ENCODE measurements at regions not wholly inside any gene's neighbourhood (a gene's known extent, or its start where the extent isn't known, plus 50 kb on each side); places are given as distances from the start of the nearest gene placed in this dataset.

- TF ChIP-seq FOXP2 (optimal IDR thresholded peaks at IDR 0.05; ENCODE audit: borderline replicate concordance, extremely low read depth, extremely low read length, insufficient read depth) (no peak), SIN3A (IDR thresholded peaks at IDR 0.05; ENCODE audit: borderline replicate concordance, insufficient read depth, low read length) (no peak), REST (IDR thresholded peaks at IDR 0.05; ENCODE audit: insufficient read depth in 1 of 2, low read depth in 2 of 2, low read length in 2 of 2) (no peak), POLR2AphosphoS5 (IDR thresholded peaks at IDR 0.05; ENCODE audit: low read depth, low read length) (no peak), TAF1 (IDR thresholded peaks at IDR 0.05; ENCODE audit: borderline replicate concordance, insufficient read depth, low read length) (no peak)
Observed at GRCh38 chr16:80909720-80910119, 97.0 kb downstream of the CMC2 start.

- TF ChIP-seq TAF1 (IDR thresholded peaks at IDR 0.05; ENCODE audit: borderline replicate concordance, insufficient read depth, low read length) (no peak), POLR2AphosphoS5 (IDR thresholded peaks at IDR 0.05; ENCODE audit: low read depth, low read length) (no peak), FOXP2 (optimal IDR thresholded peaks at IDR 0.05; ENCODE audit: borderline replicate concordance, extremely low read depth, extremely low read length, insufficient read depth) (no peak), SIN3A (IDR thresholded peaks at IDR 0.05; ENCODE audit: borderline replicate concordance, insufficient read depth, low read length) (no peak), REST (IDR thresholded peaks at IDR 0.05; ENCODE audit: insufficient read depth in 1 of 2, low read depth in 2 of 2, low read length in 2 of 2) (no peak)
Observed at GRCh38 chr16:80903616-80904015, 99.2 kb upstream of the CDYL2 start.

- TF ChIP-seq POLR2AphosphoS5 (IDR thresholded peaks at IDR 0.05; ENCODE audit: low read depth, low read length) (no peak), FOXP2 (optimal IDR thresholded peaks at IDR 0.05; ENCODE audit: borderline replicate concordance, extremely low read depth, extremely low read length, insufficient read depth) (no peak), SIN3A (IDR thresholded peaks at IDR 0.05; ENCODE audit: borderline replicate concordance, insufficient read depth, low read length) (no peak), TAF1 (IDR thresholded peaks at IDR 0.05; ENCODE audit: borderline replicate concordance, insufficient read depth, low read length) (no peak), REST (IDR thresholded peaks at IDR 0.05; ENCODE audit: insufficient read depth in 1 of 2, low read depth in 2 of 2, low read length in 2 of 2) (no peak)
Observed at GRCh38 chr16:80902306-80903110, 98.1 kb upstream of the CDYL2 start.

- TF ChIP-seq TAF1 (IDR thresholded peaks at IDR 0.05; ENCODE audit: borderline replicate concordance, insufficient read depth, low read length) (no peak), REST (IDR thresholded peaks at IDR 0.05; ENCODE audit: insufficient read depth in 1 of 2, low read depth in 2 of 2, low read length in 2 of 2) (no peak), SIN3A (IDR thresholded peaks at IDR 0.05; ENCODE audit: borderline replicate concordance, insufficient read depth, low read length) (no peak), POLR2AphosphoS5 (IDR thresholded peaks at IDR 0.05; ENCODE audit: low read depth, low read length) (no peak)
Observed at GRCh38 chr16:80900593-80900954, 96.2 kb upstream of the CDYL2 start.
